Activated naive CD8-positive, alpha-beta T cell treated with anti-CD3 and anti-CD28 coated beads for 36 hours (primary cell): ENCODE measurements at regions not wholly inside any gene's neighbourhood (a gene's known extent, or its start where the extent isn't known, plus 50 kb on each side); places are given as distances from the start of the nearest gene placed in this dataset.

Experiments used
- DNase-seq: peaks from one replicate; pipeline ENCODE4 v3.0.0; 2021
- H3K27ac Mint-ChIP-seq: one replicate; pipeline ENCODE4 v1.8.0; 2022; ENCODE audit warnings: mild to moderate bottlenecking, moderate library complexity, mixed read lengths
- H3K27me3 Mint-ChIP-seq: one replicate; pipeline ENCODE4 v1.8.0; 2022; ENCODE audit warnings: mild to moderate bottlenecking, mixed read lengths
- H3K36me3 Mint-ChIP-seq: one replicate; pipeline ENCODE4 v1.8.0; 2021; ENCODE audit warnings: mild to moderate bottlenecking, mixed read lengths
- H3K4me1 Mint-ChIP-seq: one replicate; pipeline ENCODE4 v1.8.0; 2021; ENCODE audit warnings: mixed read lengths
- H3K4me3 Mint-ChIP-seq: one replicate; pipeline ENCODE4 v1.8.0; 2022; ENCODE audit warnings: mild to moderate bottlenecking, moderate library complexity, mixed read lengths
- H3K9me3 Mint-ChIP-seq: one replicate; pipeline ENCODE4 v1.8.0; 2022; ENCODE audit warnings: mixed read lengths

GRCh38 chr1:218886101-218886871, 287.4 kb upstream of the LYPLAL1 start:
- no peak overlapping the region for H3K27ac Mint-ChIP-seq
- no peaks in the 10 kb centered on the region for H3K9me3 Mint-ChIP-seq
- H3K36me3 Mint-ChIP-seq, result no peaks in the 10 kb centered on the region
- no peak for DNase-seq
- no peaks in the 10 kb centered on the region for H3K4me1 Mint-ChIP-seq
- no peaks in the 10 kb centered on the region for H3K27me3 Mint-ChIP-seq
- no peak overlapping the region for H3K4me3 Mint-ChIP-seq

DNA sequence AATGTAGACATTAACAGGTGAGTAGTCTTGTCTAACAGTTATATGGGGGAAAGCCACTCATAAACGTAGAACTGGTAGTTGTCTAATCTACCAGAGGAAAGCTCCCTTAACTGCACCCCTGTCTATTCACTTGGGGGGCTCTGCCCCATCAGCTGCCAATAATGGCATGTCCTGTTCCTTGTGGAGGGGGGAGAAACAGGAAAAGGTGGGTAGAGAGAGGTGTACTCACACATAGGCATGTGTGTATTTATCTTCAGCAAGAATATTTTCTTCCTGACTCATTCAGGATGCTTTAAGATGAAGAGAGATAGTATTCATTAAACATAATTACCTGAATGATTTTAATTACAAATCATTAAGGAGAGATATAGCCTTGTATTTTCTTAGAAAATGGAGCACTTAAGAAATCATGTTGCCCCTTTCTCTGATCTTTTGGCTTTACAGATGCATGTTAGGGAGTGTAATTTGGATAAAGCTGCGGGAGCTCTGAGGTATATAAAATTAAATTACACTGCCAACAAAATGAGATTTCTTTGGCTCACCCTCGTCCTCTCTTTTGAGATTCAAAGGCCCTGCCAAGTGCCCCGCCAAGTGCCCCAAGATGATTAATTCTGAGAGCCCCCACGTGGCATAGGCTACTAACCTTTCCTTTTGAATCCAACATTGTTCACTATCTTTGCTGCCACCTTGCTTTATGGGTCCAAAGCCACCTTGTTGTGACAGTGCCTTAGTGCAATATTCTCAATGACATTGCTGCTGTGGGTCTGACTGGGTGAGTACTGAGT, 286.3 kb upstream of the LYPLAL1 start:
- no peak overlapping the region for H3K27ac Mint-ChIP-seq
- no peak for DNase-seq
- H3K4me3 Mint-ChIP-seq, result no peak overlapping the region
- H3K27me3 Mint-ChIP-seq, result no peaks in the 10 kb centered on the region
- no peaks in the 10 kb centered on the region for H3K9me3 Mint-ChIP-seq
- H3K4me1 Mint-ChIP-seq, result no peaks in the 10 kb centered on the region
- no peaks in the 10 kb centered on the region for H3K36me3 Mint-ChIP-seq

DNA sequence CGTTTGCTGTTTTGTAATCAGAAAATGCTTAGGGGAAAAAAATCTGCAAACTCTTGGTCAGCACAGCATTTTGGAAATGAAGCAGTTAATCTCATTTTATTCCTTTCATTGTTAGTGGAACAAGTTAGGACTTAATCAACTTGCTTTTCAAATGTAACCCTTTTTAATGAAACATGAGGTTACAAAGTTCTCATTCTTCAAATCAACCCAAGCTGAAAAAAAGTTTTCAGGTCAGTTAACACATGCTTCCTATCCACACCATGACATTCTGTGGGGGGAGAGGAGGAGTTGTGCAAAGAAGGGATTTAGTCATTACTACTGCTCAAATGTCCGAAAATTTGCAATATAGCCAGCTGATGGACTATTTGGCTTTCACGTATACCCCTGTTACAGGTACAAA, 283.2 kb upstream of the LYPLAL1 start:
- H3K36me3 Mint-ChIP-seq, result no peaks in the 10 kb centered on the region
- H3K4me3 Mint-ChIP-seq, result no peak overlapping the region
- H3K27ac Mint-ChIP-seq, result no peak overlapping the region
- H3K27me3 Mint-ChIP-seq, result no peaks in the 10 kb centered on the region
- no peaks in the 10 kb centered on the region for H3K9me3 Mint-ChIP-seq
- no peak for DNase-seq
- H3K4me1 Mint-ChIP-seq, result no peaks in the 10 kb centered on the region

- no peaks in the 10 kb centered on the region for H3K36me3 Mint-ChIP-seq
These were observed 282.1 kb upstream of the LYPLAL1 start for GRCh38 chr1:218891577-218891976.

DNA sequence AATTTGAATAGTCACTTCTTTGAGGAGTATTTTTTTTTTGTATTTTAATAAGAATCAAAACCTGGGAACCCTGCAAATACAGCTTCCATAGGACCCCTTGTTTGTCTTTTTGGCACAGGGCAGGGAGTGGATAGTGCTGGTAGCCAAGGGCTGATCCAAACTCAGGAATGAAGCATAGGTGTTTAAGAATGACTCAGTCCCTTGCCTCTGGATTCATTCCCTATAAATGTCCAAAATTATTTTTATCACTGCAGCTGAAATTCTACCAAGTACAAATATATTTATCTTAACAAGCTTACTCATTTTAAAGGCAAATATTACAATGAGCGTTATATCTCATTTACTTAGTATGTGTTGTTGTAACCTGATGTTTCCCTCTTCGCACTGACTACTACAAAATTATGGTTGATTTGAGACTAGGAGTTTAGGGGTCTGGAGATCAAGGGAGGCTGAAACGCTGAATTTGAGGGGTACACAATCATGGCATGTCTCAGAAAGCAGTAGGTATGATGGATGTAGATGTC, 278.6 kb upstream of the LYPLAL1 start:
- no peaks in the 10 kb centered on the region for H3K27me3 Mint-ChIP-seq
- no peaks in the 10 kb centered on the region for H3K9me3 Mint-ChIP-seq
- no peak overlapping the region for H3K4me3 Mint-ChIP-seq
- H3K27ac Mint-ChIP-seq, result no peak overlapping the region
- no peak for DNase-seq
- no peaks in the 10 kb centered on the region for H3K36me3 Mint-ChIP-seq
- no peaks in the 10 kb centered on the region for H3K4me1 Mint-ChIP-seq

More at GRCh38 chr1:218891577-218891976, 282.1 kb upstream of the LYPLAL1 start:
- Mint-ChIP-seq H3K9me3 (no peaks in the 10 kb centered on the region), H3K4me1 (no peaks in the 10 kb centered on the region), H3K4me3 (no peak overlapping the region), H3K27me3 (no peaks in the 10 kb centered on the region), H3K27ac (no peak overlapping the region)
- DNase-seq, result no peak

- H3K4me1 Mint-ChIP-seq, result no peaks in the 10 kb centered on the region
- DNase-seq, result no peak
- H3K4me3 Mint-ChIP-seq, result no peak overlapping the region
- H3K36me3 Mint-ChIP-seq, result no peaks in the 10 kb centered on the region
- no peaks in the 10 kb centered on the region for H3K9me3 Mint-ChIP-seq
- H3K27me3 Mint-ChIP-seq, result no peaks in the 10 kb centered on the region
- H3K27ac Mint-ChIP-seq, result no peak overlapping the region
These were observed 277.5 kb upstream of the LYPLAL1 start for GRCh38 chr1:218896202-218896601.

GRCh38 chr1:218898921-218899320, 274.8 kb upstream of the LYPLAL1 start:
- Mint-ChIP-seq H3K4me3 (no peak overlapping the region), H3K36me3 (no peaks in the 10 kb centered on the region), H3K9me3 (no peaks in the 10 kb centered on the region), H3K27me3 (no peaks in the 10 kb centered on the region), H3K27ac (no peak overlapping the region), H3K4me1 (no peaks in the 10 kb centered on the region)
- DNase-seq, result no peak

DNA sequence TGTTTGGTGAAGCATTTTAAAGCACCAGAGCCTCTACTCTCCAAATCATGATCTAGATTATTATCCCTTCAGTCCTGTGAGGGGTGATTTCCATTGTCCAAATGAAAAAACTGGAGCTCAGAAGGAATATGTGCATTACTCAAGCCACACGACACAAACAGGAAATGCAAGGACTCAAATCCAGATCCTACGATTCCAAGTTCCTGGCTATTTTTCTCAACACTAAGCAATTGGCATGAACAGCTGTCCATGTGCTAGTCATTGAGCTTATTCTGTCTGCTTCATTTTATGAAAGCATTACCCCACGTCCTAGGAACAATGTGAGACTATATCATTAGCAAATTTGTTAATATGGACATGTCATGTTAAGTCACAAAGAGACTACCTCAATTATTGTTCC, 273.1 kb upstream of the LYPLAL1 start:
- Mint-ChIP-seq H3K36me3 (no peaks in the 10 kb centered on the region), H3K4me1 (no peaks in the 10 kb centered on the region), H3K27ac (no peak overlapping the region), H3K4me3 (no peak overlapping the region), H3K27me3 (no peaks in the 10 kb centered on the region), H3K9me3 (no peaks in the 10 kb centered on the region)
- no peak for DNase-seq

DNA sequence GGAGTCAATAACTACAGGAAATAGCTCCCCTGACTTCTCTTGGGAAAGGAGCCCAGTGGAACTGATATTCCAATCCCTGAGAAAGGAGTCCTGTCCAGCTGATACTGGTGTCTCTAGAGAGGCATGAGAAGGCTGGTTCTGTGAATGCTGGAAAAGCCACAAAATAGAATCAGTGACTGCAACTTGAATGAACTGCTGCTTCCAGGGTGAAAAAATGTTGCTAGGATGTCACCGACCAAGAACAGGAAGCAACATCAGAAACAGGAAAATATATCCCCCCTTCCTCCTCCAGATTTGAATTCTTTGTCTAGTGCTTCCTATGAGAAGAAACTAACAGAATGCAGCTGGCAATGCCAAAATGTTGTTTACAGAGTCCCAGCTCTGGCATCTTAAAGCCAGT, 269.3 kb upstream of the LYPLAL1 start:
- H3K27me3 Mint-ChIP-seq, result no peaks in the 10 kb centered on the region
- H3K9me3 Mint-ChIP-seq, result no peaks in the 10 kb centered on the region
- H3K4me3 Mint-ChIP-seq, result no peak overlapping the region
- no peak for DNase-seq
- no peaks in the 10 kb centered on the region for H3K36me3 Mint-ChIP-seq
- H3K4me1 Mint-ChIP-seq, result no peaks in the 10 kb centered on the region
- H3K27ac Mint-ChIP-seq, result no peak overlapping the region

DNA sequence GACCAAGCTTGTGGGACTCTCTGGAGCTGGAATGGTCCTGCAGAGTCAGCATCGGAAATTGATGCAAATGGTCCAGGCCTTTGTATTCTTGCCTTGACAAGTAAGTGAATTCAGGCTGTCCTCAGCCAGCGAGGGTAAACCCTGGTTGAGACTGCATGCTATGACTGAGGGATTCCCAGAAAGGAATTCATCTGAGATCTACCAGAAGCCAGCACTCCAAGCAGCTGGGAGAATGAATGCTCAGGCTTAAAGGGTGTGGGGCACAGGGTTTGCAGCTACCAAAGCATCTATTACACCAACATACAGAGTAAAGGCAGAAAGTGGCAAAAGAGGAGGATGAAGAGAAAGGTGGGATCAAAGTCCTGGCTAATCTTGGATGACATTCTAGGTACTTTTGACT, 257.0 kb upstream of the LYPLAL1 start:
- H3K27ac Mint-ChIP-seq, result no peak overlapping the region
- DNase-seq, result no peak
- no peaks in the 10 kb centered on the region for H3K4me1 Mint-ChIP-seq
- no peaks in the 10 kb centered on the region for H3K9me3 Mint-ChIP-seq
- no peak overlapping the region for H3K4me3 Mint-ChIP-seq
- H3K36me3 Mint-ChIP-seq, result no peaks in the 10 kb centered on the region
- no peaks in the 10 kb centered on the region for H3K27me3 Mint-ChIP-seq

DNA sequence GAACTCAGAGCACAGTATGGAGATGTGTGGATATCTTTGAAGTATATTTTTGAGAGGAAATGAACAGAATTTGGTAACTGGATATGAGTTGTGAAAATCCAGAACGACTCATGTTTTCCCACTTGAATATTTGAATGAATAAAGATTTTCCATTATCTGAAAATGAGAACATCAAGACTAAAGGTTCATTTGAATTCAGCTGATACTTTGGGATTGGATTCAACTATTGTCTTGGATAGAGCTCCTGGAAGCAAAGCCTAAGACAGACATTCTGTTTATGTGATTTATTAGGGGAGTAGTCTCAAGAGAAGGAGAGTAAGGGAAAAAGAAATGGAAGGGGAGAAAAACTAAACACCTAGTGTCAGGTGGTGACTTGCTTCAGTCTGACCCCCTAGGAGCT, 256.0 kb upstream of the LYPLAL1 start:
- H3K27ac Mint-ChIP-seq, result no peak overlapping the region
- H3K9me3 Mint-ChIP-seq, result no peaks in the 10 kb centered on the region
- no peaks in the 10 kb centered on the region for H3K4me1 Mint-ChIP-seq
- H3K4me3 Mint-ChIP-seq, result no peak overlapping the region
- no peak for DNase-seq
- H3K27me3 Mint-ChIP-seq, result no peaks in the 10 kb centered on the region
- no peaks in the 10 kb centered on the region for H3K36me3 Mint-ChIP-seq

- DNase-seq, result no peak
- no peak overlapping the region for H3K27ac Mint-ChIP-seq
- no peaks in the 10 kb centered on the region for H3K4me1 Mint-ChIP-seq
- H3K9me3 Mint-ChIP-seq, result no peaks in the 10 kb centered on the region
- H3K27me3 Mint-ChIP-seq, result peaks cover 3% of the 10 kb centered on the region
- no peaks in the 10 kb centered on the region for H3K36me3 Mint-ChIP-seq
- no peak overlapping the region for H3K4me3 Mint-ChIP-seq
These were observed 247.9 kb upstream of the LYPLAL1 start for GRCh38 chr1:218925777-218926176.

DNA sequence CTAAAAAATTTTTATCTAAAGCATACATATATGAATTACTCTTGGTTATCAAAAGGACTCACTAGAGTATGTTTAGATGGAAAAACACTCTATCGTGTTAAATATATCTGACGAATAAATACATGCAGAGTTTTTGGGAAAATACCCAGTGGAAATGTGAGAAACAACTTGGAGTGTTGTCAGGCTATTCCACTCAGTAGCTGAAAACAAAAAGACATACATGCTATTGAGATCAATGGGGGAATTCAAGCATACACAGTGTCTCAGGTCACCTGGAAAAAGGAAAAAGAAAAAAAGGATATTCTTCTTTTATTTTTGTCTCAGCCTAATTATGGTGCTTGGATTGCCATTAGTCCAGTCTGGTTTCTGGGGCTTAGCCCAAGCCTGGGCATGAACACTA, 247.0 kb upstream of the LYPLAL1 start:
- Mint-ChIP-seq H3K4me1 (no peaks in the 10 kb centered on the region), H3K27ac (no peak overlapping the region), H3K36me3 (no peaks in the 10 kb centered on the region), H3K4me3 (no peak overlapping the region), H3K27me3 (peaks cover 3% of the 10 kb centered on the region), H3K9me3 (no peaks in the 10 kb centered on the region)
- DNase-seq, result no peak

- Mint-ChIP-seq H3K4me1 (no peaks in the 10 kb centered on the region), H3K4me3 (no peak overlapping the region), H3K9me3 (no peaks in the 10 kb centered on the region), H3K36me3 (no peaks in the 10 kb centered on the region), H3K27me3 (no peaks in the 10 kb centered on the region), H3K27ac (no peak overlapping the region)
- no peak for DNase-seq
These were observed 243.7 kb upstream of the LYPLAL1 start for GRCh38 chr1:218930000-218930399.

- Mint-ChIP-seq H3K4me1 (no peaks in the 10 kb centered on the region), H3K36me3 (no peaks in the 10 kb centered on the region), H3K9me3 (peaks cover 4% of the 10 kb centered on the region), H3K27me3 (no peaks in the 10 kb centered on the region), H3K4me3 (no peak overlapping the region), H3K27ac (no peak overlapping the region)
- no peak for DNase-seq
These were observed 243.0 kb upstream of the LYPLAL1 start for GRCh38 chr1:218930472-218931241.
